ENCODE measurements at regions not wholly inside any gene's neighbourhood (a gene's known extent, or its start where the extent isn't known, plus 50 kb on each side); places are given as distances from the start of the nearest gene placed in this dataset.
"Not testable (repeated sequence)": the region's sequence is repeated elsewhere in the genome, so short reads cannot be mapped to it uniquely, and the experiment has no call there.

- no peak for DNase-seq (ENCODE audit: low spot score)
Measured at GRCh38 chr5:119694284-119694683, 64.9 kb downstream of the FAM170A start.

DNA sequence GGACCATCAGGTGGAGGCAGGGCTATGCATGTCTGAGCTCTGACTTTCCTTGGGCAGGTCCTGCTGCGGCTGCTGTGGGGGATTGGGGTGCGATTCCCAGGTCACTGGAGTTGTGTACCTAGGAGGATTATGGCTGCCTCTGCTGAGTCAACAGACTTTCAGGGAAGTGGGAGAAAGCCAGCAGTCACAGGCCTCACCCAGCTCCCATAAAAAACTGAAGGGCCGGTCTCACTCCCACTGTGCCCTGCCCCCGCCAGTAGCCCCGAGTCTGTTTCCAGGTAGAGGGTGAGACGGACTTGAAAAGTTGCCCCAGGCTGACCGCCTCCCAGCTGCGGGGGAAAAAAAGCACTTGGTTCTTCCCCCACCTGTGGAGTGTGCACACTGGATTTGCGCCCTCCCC is 76.7 kb downstream of the FAM170A start:
- DNase-seq (ENCODE audit: low spot score), result no peak

DNA sequence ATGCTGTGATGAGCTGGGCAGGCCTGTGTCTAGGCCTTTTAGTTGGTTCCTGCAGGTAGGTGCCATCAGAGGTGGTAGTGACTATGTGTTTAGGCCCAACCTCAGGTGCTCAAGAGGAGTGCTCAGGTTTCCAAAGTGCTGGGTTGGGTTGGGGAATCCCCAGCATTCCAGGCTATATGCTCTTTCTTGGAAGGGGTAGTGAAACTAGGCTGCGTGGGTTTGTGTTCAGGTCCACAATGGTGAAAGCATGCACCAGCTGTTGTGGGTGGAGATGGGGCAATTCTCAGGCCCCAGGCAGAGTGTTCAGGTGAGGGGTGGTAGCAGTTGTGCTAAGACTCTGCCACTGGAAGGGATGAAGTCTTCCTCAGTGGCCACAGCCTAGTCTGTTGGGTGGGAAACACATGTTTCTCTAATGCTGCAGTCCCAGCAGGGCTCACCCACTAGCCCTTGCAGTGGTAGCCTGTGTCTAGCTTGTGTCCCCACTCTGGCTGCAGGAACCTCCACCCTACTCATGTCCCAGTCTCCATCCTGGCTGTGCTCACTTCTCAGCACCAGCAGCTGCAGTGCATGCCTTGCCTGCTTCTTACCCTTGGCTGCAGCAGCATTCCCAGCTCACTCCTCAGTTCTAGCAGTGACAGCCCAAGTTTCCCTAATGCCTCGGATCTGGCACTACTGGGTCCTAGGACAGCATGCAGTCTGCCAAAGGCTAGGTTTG is 78.9 kb downstream of the FAM170A start:
- no peak for DNase-seq (ENCODE audit: low spot score)

DNA sequence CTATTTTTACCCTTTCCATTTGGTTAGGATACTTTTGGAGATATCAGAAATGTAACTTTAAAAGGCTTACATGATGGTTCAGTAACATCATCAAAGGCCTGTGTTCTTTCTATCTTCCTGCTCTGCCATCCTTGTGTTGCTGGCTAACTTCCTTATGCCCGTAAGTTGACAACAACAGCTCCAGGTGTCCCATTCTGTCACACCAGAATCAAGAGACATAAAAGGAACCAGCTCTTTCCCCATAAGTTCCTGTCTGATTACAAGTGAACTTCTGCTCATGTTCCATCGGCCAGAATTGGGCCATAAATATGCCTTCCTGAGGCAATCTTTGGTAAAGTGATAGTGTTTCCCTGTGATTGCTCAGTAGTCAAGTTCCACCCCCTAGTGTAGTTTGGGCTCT is 92.4 kb downstream of the FAM170A start:
- DNase-seq (ENCODE audit: low spot score), result no peak

GRCh38 chr5:119725291-119725690 is 95.9 kb downstream of the FAM170A start:
- not testable (repeated sequence) for DNase-seq (ENCODE audit: low spot score)

- no peak for DNase-seq (ENCODE audit: low spot score)
Measured at GRCh38 chr5:119726544-119726943, 97.2 kb downstream of the FAM170A start.

- DNase-seq (ENCODE audit: low spot score), result no peak
Measured at GRCh38 chr5:119740225-119740624, 110.9 kb downstream of the FAM170A start.

- no peak for DNase-seq (ENCODE audit: low spot score)
Measured at GRCh38 chr5:119741691-119742090, 112.3 kb downstream of the FAM170A start.

- DNase-seq (ENCODE audit: low spot score), result no peak
Measured at GRCh38 chr5:119742311-119742710, 113.0 kb downstream of the FAM170A start.

- peak; percentile 55 for DNase-seq (ENCODE audit: low spot score)
Measured at GRCh38 chr5:119743927-119744326, 114.6 kb downstream of the FAM170A start.

DNA sequence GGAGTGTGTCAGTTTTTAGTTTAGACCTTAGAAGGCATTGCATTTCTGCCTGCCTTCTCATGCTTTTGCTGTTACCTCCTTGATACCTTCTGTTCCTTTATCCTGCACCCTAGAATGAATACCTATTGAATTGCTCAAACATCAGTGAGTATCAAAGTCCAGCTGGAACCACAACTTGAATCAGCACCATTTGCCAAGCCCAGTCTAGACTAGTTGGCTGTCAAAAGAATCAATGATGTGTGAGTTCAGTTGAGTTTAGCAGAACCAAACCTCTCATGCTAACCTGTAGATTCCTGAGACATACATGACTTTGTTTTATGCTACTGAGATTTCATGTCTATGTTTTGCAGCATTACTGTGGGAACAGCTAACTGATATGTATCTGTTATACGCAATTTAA is 116.6 kb downstream of the FAM170A start:
- no peak for DNase-seq (ENCODE audit: low spot score)

GRCh38 chr5:119746984-119747383 is 117.6 kb downstream of the FAM170A start:
- DNase-seq (ENCODE audit: low spot score), result no peak

- DNase-seq (ENCODE audit: low spot score), result no peak
Measured at GRCh38 chr5:119750887-119751733, 121.8 kb downstream of the FAM170A start.

DNA sequence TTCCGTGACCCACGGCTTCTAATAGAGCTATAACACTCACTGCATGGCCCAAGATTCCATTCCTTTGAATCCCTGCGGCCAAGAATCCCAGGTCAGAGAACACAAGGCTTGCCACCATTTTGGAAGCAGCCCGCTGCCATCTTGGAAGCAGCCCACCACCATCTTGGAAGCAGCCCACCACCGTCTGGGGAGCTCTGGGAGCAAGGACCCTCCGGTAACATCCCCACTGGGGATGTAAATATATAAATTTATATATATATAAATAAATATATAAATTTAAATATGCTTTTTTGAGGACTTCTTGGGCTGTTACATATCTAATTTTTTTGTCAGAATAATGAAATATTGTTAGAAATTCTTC is 122.4 kb downstream of the FAM170A start:
- DNase-seq (ENCODE audit: low spot score), result no peak

DNA sequence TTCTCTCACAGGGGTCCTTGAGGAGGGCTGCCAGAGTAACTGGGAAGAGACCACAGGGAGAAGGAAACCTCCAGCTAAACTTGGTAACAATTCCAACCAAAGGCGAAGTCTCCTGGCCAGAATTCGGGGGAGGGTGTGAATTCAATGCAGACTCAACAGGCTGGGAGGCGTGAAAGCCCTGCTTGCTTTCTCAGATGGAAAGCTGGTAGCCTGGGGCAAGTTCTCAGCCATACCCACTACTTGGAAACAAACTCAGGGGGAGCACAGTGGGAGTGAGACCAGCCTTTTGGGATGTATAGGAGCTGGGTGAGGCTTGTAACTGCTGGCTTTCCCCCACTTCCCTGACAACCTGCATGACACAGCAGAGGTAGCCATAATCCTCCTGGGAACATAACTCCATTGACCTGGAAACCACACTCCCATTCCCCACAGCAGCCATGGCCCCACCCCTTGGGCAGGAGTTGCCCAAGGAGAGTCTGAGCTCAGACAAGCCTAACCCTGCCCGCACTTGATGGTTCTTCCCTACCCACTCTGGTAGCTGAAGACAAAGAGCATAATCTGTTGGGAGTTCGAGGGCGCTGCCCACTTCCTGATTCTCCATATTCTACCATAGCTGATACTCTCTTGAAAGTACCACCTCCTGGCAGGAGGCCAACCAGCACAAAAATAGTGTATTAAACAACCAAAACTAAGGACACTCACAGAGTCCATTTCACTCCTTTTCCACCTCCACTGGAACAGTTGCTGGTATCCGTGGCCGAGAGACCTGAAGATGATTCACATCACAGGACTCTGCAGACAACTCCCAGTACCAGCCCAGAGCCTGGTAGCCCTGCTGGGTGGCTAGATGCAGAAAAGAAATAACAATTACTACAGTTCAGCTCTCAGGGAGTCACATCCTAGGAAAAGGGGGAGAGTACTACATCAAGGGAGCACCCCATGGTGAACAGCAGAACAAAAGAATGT is 123.8 kb downstream of the FAM170A start:
- no peak for DNase-seq (ENCODE audit: low spot score)

DNA sequence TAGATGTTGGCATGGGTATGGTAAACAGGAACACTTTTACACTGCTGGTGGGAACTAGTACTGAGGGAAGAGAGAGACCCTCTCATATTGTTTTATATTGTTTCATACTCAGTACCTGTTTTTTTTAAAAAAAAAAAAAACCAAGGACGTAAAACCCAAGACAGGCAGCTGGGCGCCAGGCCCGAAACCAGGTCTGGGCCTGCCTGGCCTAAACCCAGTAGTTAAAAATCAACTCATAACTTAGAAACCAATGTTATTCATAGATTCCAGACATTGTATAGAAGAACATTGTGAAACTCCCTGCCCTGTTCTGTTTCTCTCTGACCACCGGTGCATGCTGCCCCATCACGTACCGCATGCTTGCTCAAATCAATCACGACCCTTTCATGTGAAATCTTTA is 125.5 kb downstream of the FAM170A start:
- not testable (repeated sequence) for DNase-seq (ENCODE audit: low spot score)

GRCh38 chr5:119757276-119757675 is 127.9 kb downstream of the FAM170A start:
- DNase-seq (ENCODE audit: low spot score), result no peak

- not testable (repeated sequence) for DNase-seq (ENCODE audit: low spot score)
Measured at GRCh38 chr5:119769695-119770693, 140.6 kb downstream of the FAM170A start.

DNA sequence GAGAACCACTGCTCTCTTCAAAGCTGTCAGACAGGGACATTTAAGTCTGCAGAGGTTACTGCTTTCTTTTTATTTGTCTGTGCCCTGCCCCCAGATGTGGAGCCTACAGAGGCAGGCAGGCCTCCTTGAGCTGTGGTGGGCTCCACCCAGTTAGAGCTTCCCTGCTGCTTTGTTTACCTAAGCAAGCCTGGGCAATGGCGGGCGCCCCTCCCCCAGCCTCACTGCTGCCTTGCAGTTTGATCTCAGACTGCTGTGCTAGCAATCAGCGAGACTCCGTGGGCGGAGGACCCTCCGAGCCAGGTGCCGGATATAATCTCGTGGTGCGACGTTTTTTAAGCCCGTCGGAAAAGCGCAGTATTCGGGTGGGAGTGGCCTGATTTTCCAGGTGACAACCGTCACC is 150.8 kb downstream of the FAM170A start:
- DNase-seq (ENCODE audit: low spot score), result not testable (repeated sequence)

GRCh38 chr5:119785057-119785456 is 155.7 kb downstream of the FAM170A start:
- DNase-seq (ENCODE audit: low spot score), result no peak
